ENCODE measurements at regions not wholly inside any gene's neighbourhood (a gene's known extent, or its start where the extent isn't known, plus 50 kb on each side); places are given as distances from the start of the nearest gene placed in this dataset.

GRCh38 chr20:52918311-52918710 is 53.8 kb upstream of the TSHZ2 start:
- no peak overlapping the region for H4K5ac ChIP-seq (ENCODE audit: low read depth, low read length)
- intact Hi-C loops (cut with micrococcal nuclease) (no loop called here), dilution Hi-C loops (cut with HindIII; ENCODE audit: low sequenced_read_pairs, unreplicated experiment) (no loop called here), in situ Hi-C loops (cut with MboI; ENCODE audit: low sequenced_read_pairs) (no loop called here)
- H2AFZ ChIP-seq (replicated peaks; ENCODE audit: low read length, poor library complexity) = no peak overlapping the region
- no peak overlapping the region for H3K27ac ChIP-seq (ENCODE audit: insufficient read depth, low read length)
- H3K36me3 ChIP-seq (ENCODE audit: control insufficient read depth, insufficient read depth, low read length) = no peaks in the 10 kb centered on the region
- no peak overlapping the region for H3K23ac ChIP-seq (ENCODE audit: low read depth, low read length)
- no peak overlapping the region for H3K56ac ChIP-seq (ENCODE audit: extremely low read depth, insufficient read depth, low read length)
- no peak overlapping the region for H2BK15ac ChIP-seq (ENCODE audit: low read depth, low read length)
- H2BK120ac ChIP-seq (ENCODE audit: low read depth, low read length) = no peak overlapping the region
- no peaks in the 10 kb centered on the region for H3K4me1 ChIP-seq (ENCODE audit: control insufficient read depth, insufficient read depth, low read length)
- CTCF ChIA-PET = no interaction called here
- no peak overlapping the region for H3K14ac ChIP-seq (replicated peaks; ENCODE audit: low read depth, low read length)
- ATAC-seq (ENCODE audit: low read depth) = no peak
- H2AK5ac ChIP-seq (ENCODE audit: low read depth, low read length) = no peak overlapping the region
- no peak overlapping the region for H3K18ac ChIP-seq (ENCODE audit: low read depth, low read length)
- no peaks in the 10 kb centered on the region for H3K79me1 ChIP-seq (ENCODE audit: low read depth in 1 of 2, low read length in 2 of 2)
- TF ChIP-seq RCOR1 (IDR thresholded peaks at IDR 0.05; ENCODE audit: insufficient replicate concordance, low read length) (no peak), FOS (IDR thresholded peaks at IDR 0.05; ENCODE audit: low read depth, low read length) (no peak), RFX5 (IDR thresholded peaks at IDR 0.05; ENCODE audit: low read depth, low read length) (no peak), MXI1 (IDR thresholded peaks at IDR 0.05; ENCODE audit: borderline replicate concordance, low read depth, low read length) (no peak), CHD1 (IDR thresholded peaks at IDR 0.05; ENCODE audit: low read depth, low read length) (no peak), SMC3 (IDR thresholded peaks at IDR 0.05; ENCODE audit: low read depth, low read length) (no peak), POLR2A (IDR thresholded peaks at IDR 0.05; ENCODE audit: low read depth, low read length) (no peak), RAD21 (IDR thresholded peaks at IDR 0.05; ENCODE audit: low read length) (no peak), CTCF (conservative IDR thresholded peaks at IDR 0.05; ENCODE audit: low read depth, low read length) (no peak)
- no peak overlapping the region for H2AK9ac ChIP-seq (replicated peaks; ENCODE audit: low read depth, low read length, poor library complexity)
- peaks cover 2% of the 10 kb centered on the region; the same call in 1 of the 2 replicates for H3K9me3 ChIP-seq (ENCODE audit: control insufficient read depth, insufficient read depth, low read length)
- H3K27me3 ChIP-seq (ENCODE audit: control insufficient read depth, insufficient read depth, low read length) = no peaks in the 10 kb centered on the region
- H3K9ac ChIP-seq (ENCODE audit: low read depth, low read length) = no peak overlapping the region
- H4K20me1 ChIP-seq (ENCODE audit: insufficient read depth, low read length) = no peaks in the 10 kb centered on the region
- no peak overlapping the region for H4K8ac ChIP-seq (ENCODE audit: low read depth in 2 of 2, low read length in 2 of 2)
- POLR2A ChIA-PET (ENCODE audit: unreplicated experiment) = no interaction called here
- H3K4ac ChIP-seq (ENCODE audit: low read depth, low read length) = no peak overlapping the region
- H2BK5ac ChIP-seq (ENCODE audit: low read depth, low read length, poor library complexity, severe bottlenecking) = no peak overlapping the region
- 100% methylated on average over 1 of the region's 1 CpG; no CpG with 5 or more reads in 1 of the 2 experiments for WGBS, 2 experiments (ENCODE audit: extremely low coverage in 2 of 2, insufficient read length in 1 of 2)
- no peak overlapping the region for H3K4me2 ChIP-seq (ENCODE audit: low read depth, low read length)
- no peak overlapping the region for H3K4me3 ChIP-seq (ENCODE audit: insufficient read depth, low read depth, low read length)
- no TSS peak for BruUV-seq (replicated peaks)
- H2BK20ac ChIP-seq (ENCODE audit: low read depth, low read length) = no peak overlapping the region
- no peak overlapping the region for H4K91ac ChIP-seq (ENCODE audit: insufficient read depth, low read depth, low read length)
- no peaks in the 10 kb centered on the region for H3K9me1 ChIP-seq (ENCODE audit: insufficient read depth, low read length)
- no peak for DNase-seq

All from IMR-90 (cell line).